Hematopoietic multipotent progenitor cell (in vitro differentiated cells): ENCODE measurements at regions not wholly inside any gene's neighbourhood (a gene's known extent, or its start where the extent isn't known, plus 50 kb on each side); places are given as distances from the start of the nearest gene placed in this dataset.

Source experiments
- DNase-seq, 3 donors: peaks; one replicate each; pipeline ENCODE4 v3.0.0-alpha.2; 2011 to 2015; ENCODE audit warnings: low read depth in 2 of 3, low spot score in 2 of 3

DNA sequence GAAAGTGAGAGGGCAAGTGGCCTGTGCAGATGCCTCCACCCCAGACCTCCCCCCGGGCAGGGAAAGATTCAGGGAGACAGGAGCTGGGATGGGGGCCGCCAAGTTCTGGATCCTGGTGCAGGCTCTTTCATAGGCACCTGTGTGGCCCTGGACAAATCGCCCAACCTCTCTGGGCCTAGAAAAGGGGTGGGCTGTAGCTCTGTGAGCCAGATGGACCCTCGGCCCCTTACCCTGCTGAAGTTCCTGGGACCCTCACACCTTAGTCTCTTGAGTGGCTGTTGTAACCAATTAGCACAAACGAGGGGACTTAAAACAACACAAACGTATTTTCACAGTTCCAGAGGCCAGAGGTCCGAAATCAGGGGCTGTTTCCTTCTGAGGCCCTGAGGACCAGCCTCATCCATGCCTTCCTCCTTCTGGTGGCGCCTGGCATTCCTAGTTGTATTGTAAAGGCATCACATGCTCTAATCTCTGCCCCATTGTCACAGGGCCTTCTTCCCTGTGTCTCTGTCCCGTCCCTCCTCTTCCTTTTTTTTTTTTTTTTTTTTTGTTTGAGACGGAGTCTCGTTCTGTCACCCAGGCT, 352.6 kb downstream of the SEC14L1 start:
- DNase-seq, result no peak

DNA sequence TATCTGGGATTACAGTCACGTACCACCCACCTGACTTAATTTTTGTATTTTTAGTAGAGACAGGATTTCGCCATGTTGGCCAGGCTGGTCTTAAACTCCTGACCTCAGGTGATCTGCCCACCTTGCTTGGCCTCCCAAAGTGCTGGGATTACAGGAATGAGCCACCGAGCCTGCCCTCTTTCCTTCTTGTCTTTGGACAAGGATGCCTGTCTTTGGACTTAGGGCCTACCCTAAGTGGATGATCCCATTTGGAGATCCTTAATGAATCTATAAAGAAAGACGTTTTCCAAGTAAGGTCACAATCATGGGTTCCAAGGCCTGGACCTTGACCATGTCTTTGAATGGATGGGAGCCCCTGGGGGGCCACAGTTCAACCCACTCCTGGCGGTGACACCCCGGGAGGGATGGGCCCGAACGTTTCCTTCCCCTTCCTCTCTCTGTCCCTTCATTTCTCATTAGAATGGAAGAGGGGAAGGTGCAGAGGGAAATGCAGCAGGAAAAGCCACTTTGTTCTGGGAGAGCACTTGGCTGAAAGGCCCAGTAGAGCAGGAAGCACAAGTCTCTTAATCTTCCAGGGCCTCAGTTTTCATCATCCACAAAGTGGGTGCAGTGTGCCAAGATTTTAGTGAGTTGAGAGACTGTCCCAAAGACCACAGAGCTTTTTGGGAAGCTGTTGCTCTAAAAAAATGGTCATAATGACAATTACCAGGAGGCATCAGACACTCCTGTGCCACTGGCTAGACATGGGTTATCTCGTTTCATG, 353.3 kb downstream of the SEC14L1 start:
- DNase-seq, result no peak

DNA sequence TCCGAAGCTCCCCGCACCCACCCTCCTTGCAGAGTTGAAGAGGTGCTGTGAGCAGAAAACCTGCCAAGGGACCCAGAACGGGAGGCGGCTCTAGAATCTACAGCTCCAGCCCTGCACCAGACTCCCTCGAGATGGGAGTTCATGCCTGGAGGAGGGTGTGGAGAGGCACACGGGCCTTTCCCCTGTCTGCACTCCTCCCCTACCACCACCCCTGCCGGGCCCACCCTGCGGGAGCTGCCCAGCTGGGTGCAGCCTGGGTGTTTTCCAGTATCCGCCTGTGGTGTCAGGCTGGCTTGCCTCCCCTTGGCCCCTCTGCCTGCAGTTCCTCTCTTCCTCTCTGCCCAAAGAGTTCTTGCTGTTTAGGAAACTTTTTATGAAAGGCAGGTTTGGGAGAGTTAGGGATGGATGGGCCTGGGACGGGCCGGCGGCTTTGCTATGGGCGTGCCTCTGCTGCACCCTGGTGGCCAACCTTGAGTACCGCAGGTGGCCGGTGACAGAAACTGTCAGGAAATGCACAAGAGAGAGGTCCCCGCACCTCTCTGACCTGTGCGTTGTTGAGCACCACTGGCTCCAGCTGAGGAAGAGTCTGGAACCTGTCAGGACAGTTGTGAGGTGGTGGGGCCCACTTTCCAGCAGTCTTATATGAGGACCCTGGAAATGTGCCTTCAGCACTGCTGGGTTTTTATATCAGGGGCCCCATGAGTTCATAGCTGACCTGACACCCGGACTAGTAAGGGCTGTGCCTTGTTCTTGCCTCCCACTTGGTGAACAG, 354.1 kb downstream of the SEC14L1 start:
- DNase-seq, result peak; percentile 61 to 71 (median 68)

DNA sequence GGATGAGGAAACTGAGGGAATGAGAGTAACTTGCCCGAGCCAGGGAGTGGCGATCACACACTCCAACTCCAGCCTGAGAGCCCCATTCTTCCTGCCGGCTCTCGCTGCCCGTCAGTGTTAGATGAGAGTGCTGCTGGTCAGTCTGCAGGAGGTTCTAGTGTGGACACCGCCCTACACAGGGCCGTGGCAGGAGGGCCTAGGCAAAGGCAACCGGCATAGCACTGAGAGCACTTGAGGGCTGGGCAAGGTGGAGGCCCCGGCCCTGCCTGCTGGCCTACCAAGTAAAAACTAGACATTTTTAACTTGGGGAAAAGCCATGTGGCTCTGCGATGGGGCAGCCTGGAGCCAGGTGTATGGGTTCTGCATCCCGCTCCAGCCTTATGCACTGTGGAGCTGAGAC, 354.8 kb downstream of the SEC14L1 start:
- no peak for DNase-seq

DNA sequence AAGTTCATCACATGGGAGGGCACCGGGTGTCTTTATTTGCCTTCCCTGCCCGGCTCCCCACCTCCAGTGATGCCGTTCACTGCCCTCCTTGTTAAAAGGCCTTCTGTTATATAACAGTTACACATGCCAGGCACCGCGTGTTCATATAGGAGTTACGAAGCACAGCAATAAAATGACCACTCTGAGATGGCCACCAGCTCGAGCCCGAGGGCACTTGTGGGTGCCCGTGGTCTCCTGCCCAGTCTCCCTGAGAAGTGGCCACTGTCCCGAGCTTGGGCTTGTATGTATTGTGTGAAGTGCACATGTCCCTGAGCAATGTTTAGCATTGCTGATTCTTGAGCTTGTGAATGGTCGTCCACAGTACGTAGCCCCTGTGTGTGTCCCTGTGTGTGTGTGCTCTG, 355.6 kb downstream of the SEC14L1 start:
- DNase-seq, result no peak

DNA sequence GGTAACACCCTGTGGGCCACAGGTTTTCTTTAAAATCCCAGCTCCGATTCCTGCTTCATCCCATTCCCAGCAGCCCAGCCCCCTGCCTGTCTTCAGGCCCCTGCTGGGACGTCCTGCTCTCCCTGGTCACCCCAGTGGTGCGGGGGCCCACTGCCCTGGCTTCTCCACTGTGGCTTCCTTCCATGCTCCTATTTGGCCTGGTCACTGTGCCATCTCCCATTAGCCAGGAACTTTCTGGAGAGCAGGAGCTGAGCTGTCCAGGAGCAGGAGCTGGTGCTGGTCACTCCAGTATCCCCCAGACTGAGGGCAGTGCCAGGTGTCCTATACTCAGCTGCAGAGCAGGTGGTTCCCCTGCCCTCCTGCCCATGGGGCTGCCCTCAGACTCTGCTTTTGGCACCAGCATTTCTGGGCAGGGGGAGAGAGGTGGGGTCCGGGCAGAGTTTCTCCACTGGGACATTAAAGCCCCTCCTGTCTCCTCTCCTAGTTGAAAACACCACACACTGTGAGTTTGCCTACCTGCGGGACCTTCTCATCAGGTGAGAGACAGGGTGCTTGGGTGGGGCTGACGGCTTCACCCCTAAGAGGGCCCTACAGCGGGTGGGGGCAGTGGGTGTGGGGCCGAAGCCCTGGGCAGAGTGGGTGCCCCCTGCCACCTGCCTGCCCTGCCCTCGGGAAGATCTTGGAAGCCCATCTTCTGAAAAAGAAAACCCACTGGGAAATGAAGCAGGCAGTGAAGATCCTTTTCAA, 356.2 kb downstream of the SEC14L1 start:
- no peak for DNase-seq

DNA sequence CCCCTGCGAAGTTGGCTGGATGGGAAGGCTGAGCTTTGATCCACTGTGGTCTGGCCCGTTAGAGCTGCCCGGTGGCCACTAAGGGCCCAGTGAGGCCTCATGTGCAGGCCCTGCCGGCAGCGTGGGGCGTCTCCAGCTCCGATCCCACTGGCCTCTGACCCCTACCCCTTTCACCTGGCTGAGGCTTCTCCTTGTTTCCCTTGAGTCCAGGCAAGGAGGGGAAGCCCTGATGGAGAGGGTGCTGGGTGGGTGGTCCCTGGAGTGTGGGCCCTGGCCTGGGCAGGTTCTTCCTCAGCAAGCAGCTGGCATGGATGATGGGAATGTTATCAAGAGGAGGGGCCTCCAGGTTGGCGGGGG, 356.8 kb downstream of the SEC14L1 start:
- DNase-seq, result no peak

DNA sequence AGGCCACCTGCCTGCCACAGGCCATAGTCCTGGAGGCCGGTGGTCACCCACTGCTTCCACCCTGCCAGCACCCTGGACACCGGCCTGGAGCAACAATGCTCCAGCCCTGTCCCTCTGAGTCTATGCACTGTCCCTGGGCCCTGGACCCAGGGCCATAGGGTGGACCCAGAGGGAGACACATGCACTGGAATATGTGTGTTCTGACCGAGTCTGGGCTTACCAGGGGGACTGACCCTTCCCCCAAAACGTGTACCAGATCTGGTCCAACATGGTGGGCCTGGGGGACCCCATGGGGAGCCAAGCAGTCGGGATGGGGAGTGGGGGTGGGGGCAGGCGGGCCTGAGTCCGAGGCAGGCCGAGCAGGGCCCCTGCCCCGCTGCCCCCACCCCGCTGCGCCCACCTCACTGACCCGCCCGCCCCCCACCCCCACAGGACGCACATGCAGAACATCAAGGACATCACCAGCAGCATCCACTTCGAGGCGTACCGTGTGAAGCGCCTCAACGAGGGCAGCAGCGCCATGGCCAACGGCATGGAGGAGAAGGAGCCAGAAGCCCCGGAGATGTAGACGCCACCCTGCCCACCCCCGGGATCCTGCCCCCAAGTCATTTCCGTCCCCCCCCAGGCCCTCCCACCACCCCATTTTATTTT, 357.4 kb downstream of the SEC14L1 start:
- no peak for DNase-seq

DNA sequence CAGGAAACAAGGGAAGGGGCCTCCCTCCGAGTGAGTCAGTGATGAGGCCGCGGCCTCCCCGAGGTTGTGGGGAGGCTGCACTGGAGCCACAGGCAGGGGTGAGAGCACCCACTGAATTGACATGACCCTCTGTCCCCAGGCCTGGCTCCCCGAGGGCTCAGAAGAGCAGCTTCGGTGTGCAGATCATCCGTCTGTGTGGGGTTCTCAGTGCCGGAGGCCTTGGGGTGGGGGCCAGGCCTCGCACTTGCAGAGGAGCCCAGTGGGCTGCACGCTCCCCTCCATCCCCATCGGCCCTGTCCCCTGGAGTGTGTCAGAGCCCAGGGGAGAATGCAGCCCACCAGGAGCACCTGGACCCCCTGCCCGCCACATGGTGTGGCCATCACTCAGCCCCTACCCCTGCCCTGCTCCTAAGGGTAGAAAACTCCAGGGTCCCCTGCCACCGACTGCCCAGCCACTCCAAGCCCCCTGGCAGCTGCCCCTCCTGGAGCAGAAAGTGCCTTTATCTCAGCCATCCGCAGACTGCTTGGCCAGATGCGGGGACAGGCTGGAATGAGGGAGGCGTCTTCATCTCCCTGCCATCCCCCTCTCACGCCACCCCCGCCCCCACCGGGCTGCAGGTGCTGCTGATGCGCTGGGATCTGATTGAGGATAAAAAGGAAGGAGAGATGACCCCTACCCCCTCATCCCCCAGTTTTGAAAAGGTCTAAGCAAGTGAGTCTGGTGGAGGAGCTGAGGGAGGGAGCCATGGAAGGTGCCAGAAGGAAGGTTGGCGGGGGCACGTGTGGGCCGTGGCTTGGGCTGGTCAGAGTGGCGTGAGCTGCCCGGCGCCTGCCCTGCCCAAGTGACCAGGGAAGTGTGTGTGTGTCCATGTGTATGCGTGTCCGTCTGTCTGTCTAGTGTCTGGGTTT, 358.3 kb downstream of the SEC14L1 start:
- no peak for DNase-seq

DNA sequence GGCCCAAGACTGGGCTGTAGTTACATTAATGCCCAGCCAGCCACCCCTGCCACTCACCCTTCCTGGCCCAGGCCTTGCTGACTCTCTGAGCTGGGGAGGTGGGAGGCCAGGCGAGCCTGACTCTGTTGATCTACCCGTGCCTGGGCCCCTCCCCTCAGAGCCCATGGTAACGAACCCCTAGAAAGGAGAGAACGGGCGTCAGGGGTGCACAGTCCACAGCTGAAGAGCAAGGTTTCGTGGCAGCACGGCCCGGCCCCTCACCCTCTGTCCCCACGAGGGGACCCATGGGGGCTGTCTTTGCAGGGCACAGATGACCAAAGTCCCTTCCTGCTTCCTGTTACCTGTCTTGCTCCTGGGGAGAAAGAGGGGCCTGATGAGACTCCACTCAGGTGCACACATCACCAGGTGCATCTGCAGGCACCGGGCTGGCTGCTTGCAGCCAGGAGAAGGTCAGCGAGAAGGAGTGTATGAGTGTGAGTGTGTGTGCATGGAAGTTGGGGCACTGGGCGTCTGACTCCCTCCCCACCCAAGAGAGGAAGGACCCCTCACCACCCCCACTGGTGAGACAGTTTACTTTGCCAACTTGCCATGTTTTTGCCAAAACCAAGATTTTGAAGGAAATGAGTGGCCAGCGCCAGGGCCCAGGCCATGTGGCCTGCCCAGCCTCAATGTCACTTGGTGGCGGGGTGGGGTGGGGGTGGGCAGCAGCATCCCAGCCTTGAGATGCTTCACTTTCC, 359.1 kb downstream of the SEC14L1 start:
- DNase-seq, result no peak

DNA sequence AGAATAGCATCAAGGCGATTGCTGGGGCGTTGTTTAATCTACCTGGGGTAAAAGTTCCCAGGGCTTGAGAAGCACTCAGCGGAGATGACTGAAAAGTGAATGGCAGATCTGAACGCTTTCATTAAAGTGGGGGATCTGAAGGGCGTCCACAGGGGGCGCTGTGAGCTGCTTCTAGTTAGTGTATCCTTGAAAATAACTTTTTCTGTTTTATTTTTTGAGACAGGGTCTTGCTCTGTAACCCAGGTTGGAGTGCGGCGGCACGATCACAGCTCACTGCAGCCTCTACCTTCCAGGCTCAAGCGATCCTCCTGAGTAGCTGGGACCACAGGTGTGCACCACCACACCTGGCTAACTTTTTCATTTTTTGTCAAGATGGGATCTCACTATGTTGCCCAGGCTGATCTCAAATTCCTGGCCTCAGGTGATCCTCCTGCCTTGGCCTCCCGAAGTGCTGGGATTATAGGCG, 360.4 kb downstream of the SEC14L1 start:
- peak in 1 of 3 donors; percentile 16 for DNase-seq

DNA sequence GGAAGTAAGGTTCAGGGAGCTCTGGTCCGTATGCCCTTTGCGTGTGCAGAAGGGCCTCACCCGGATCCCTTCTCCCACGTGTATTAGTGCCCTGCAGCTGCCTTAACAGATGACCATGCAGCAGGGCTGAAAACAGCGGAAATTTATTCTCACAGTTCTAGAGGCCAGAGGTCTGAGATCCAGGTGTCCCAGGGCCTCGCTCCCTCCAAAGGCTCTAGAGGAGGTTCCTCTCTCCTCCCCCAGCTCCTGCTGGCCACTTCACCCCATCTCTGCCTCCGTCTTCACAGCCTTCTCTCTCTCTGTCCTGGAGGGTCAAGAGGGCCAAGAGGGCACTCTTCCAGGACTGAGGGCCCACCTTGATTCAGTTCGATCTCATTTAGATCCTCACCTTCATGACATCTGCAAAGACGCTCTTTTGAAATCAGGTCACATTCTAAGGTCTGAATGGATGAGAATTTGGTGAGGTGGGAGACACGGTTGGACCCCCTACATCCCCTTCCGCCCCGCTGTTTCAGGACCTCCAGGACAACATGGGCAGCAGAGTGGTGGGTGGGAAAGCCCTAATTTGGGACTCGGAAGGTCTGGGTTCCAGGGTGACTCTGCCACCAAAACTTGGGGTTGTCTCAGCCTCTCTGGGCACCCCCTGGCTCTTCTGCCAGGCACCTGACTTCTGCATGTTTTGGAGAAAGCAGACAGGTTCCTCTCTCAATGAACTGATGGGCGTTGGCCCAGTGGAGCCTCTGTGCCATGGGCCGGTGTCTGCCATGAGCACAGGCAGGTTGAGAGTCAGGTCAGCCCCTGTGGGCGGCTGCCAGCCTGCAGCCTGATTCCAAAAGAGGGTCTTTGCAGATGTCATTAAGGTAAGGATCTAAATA, 361.2 kb downstream of the SEC14L1 start:
- no peak for DNase-seq

DNA sequence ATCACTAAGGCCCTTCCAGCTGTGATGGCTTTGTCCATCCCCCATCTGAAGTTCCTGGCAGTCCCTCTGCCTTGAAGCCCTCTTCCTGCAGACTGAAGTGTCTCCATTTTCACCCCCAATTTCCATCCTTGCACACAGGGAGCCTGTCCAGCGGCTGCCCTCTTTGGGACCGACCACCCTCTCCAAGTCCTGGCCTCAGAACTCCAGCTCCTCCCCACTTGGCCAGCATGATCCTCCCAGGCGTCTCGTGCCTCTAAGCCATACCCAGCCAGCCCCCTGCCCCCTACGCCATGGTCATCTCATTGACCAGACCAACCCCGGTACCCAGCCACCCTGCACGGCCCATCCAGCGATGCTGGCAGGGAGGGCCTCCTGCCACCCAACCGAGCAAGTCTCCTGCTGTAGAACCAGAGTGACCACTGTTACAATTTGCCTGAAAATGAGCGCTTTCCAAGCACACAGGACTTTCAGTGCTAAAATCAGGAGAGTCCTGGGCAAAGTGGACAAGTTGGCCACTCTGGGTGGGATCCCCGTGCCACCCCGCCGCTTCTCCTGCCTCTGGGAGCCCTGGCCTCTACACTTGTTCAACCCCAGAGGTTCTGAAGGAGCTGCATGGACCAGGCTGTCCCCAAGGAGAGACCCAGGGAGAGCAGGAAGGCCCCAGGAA, 362.0 kb downstream of the SEC14L1 start:
- no peak for DNase-seq

DNA sequence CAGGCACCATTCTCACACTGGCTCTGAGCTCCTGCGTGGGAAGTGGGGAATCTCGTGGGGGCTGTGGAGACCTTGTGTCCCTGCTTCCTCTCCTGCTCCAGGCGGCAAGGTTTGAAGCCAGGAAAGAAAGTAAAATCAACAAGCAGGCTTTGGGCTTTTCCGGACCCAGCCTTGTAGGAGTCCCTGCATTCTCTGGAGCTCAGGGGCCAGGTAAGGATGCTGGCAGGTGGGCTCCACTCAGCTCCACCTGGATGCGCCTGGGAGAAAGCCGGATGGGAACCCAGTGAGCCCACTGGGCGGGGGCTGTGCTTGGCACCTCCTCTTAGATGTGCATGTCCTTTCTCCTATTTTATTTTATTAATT, 362.5 kb downstream of the SEC14L1 start:
- no peak for DNase-seq

DNA sequence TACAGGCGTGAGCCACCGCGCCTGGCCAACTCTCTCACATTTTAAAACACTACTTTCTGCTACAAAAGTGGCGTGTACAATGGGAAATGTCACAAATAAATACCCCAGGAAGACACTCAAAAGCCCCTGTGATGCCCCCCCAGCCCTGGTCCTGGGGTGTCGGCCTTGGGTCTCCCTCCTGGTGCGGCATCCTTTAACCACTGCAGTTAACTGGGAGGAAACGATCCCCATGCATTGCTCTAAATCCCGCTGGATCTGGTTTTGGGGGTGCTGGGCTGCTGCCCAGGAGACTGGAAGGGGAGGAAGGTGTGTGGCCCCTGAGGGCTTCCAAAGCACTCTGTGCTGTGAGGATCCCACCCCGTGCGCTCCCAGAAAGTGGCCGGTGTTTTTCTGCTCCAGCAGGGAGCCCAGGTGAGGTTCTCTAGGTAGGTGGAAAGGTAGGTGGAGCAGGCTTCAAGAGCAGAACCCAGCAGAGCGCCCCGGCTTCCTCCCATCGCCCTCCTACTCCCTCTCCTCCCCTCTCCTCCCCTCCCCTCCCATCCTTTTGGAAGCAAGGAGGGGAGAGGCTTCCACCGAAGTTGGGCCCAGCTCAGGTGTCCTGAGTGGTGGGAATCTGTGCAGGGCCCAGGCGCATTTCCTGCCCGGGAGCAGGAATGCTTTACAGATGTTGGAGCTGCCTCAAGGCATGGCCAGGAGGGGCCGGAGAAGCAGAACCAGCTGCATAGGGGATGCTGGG, 363.3 kb downstream of the SEC14L1 start:
- DNase-seq, result no peak

DNA sequence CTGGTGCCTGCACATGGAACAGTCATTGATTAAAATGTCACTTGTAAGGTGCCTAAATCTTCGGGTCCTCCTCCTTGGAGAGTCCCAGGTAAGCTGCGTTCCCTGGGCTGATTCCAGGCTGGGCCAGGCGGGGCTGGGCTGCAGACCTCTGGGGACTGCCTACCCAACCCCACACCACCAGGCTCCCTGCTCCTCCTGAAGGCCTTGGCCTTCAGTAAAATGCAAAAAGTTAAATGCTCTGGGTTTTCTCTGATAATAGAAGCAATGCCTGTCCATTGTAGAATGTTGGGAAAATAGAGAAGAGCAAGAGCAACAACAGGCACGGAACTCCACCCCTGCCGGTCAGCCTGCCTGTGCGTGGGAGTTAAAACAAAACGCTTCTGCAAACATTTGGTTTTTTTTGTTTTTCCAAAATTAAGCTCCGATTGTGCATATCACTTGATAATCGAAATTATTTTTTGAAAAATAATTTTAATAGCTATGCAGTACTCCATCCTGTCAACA, 363.9 kb downstream of the SEC14L1 start:
- no peak for DNase-seq
